DND-41 (cell line): ENCODE measurements at regions not wholly inside any gene's neighbourhood (a gene's known extent, or its start where the extent isn't known, plus 50 kb on each side); places are given as distances from the start of the nearest gene placed in this dataset.

Experiments used
- CTCF ChIP-seq: IDR thresholded peaks from 2 replicates; pipeline ENCODE4 v1.5.1; 2012; ENCODE audit warnings: borderline replicate concordance, low read length, moderate library complexity, mild to moderate bottlenecking; ENCODE audit not compliant: poor library complexity, severe bottlenecking; ENCODE audit errors: extremely low read depth
- EZH2 ChIP-seq: IDR thresholded peaks from 3 replicates; pipeline ENCODE4 v1.6.1; 2012; ENCODE audit warnings: borderline replicate concordance, low read depth, mild to moderate bottlenecking, moderate library complexity, low read length, inconsistent platforms; ENCODE audit not compliant: severe bottlenecking

GRCh38 chr18:41324020-41324791 is 630.8 kb upstream of the PIK3C3 start:
- TF ChIP-seq CTCF, result no peak
- TF ChIP-seq EZH2, result no peak
